ENCODE measurements at regions not wholly inside any gene's neighbourhood (a gene's known extent, or its start where the extent isn't known, plus 50 kb on each side); places are given as distances from the start of the nearest gene placed in this dataset.

GRCh38 chr13:74299721-74300120 is 165.5 kb upstream of the KLF12 start:
- no peak for TF ChIP-seq CTCF (IDR thresholded peaks at IDR 0.05)
- TF ChIP-seq EP300 (IDR thresholded peaks at IDR 0.05; ENCODE audit: low read depth): no peak
